Kidney glomerular epithelial cell (primary cell): ENCODE measurements at regions not wholly inside any gene's neighbourhood (a gene's known extent, or its start where the extent isn't known, plus 50 kb on each side); places are given as distances from the start of the nearest gene placed in this dataset.

Experiments
- DNase-seq: peaks from one replicate; lab custom pipeline; 2025; lab: John Stamatoyannopoulos, UW

DNA sequence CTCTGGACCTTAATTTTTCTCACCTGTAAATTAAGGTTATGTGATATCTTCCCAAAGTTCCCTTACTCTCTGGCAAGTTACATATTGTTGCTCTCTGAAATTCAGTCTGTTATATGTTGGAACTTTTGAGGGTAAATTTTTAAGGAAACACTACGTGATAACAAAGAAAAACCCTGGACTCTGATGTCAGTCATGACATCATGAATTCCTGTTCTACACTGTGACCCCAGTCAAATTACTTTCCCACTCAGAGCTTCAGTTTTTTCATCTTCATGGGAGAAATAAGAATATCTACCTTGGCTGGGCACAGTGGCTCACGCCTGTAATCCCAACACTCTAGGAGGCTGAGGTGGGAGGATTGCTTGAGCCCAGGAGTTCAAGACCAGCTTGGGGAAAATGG is 164.6 kb upstream of the RALGAPA2 start:
- no peak for DNase-seq

GRCh38 chr20:20875716-20876115 is 163.3 kb upstream of the RALGAPA2 start:
- DNase-seq = no peak

DNA sequence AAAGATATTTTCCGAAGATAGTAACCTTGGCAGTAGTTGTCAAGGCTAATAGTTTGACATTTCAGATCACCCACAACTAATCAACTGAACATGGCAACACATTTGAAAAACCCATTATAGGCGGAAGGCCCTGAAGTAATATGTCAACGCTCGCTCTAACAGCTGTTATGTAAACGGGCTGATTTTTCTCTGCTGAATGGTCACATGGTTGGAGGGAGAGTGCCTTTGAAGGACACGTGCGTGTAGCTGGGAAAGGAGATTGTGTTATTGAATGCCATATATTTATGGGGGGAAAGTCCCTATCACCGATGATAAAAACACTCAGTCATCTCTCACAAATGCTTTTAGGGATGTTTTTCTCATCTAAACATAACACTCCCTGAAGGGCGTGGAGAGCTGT is 160.0 kb upstream of the RALGAPA2 start:
- no peak for DNase-seq

DNA sequence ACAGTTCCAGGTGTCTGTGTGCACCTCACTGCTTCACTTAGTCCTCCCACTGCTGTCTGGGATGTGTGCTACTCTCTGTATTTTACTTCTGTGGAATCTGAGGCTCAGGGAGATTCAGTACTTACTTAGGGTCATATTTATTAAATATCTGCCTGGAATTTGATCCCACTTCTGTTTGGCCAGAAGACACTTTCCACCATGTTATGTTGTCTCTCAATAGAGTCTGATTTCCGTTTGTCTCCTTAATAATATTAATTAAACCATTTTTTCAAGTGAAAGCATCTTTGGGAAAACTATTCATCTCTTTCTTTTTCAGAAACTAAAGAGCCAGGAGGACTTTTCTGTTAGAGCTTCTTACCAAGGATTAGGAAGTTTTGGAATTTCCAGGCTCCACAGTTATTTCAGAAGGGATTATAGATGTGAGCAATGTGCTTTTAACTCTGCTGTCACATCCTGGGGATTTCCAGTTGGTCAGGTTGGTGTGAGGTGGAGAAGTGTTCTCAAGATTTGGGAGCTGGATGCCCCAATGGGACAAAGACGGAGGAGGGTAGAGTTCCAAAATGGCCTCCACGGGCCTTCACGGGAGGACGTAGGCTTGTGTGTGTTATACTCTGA is 156.8 kb upstream of the RALGAPA2 start:
- no peak for DNase-seq

GRCh38 chr20:20864351-20865096 is 152.1 kb upstream of the RALGAPA2 start:
- DNase-seq = peak; percentile 4

DNA sequence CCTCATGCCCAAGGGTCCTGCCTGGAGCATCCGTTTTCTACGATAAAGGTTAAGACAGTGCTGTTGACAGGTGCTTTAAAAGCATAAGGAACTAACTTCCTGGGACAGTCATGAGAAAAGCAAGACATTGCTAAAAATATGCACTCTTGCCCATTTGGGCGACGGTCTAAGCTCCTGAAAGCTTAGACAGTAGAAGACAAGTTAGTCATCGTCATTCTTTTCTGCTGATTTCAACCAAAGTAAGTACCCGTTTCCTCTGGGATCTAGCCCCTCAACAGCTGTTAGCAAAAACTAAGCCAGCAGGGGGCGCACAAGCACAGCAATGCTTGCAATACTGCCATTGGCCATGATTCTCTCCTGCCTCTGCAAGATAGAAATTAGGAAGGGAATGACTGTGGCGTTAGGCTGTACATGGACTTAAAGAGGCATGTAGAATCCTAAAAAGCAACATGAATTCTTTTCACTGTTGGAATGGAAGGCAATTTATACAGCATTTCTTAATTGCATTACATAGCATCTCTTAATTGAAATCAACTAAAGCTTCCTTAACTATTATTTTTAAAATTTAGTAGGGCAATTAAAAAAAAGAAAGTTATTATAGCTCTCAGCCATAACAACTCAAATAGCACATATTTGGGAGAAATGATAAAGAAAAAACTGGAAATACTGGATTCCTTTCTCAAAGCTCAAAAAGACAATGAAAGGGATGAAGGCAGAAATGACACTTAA is 147.8 kb upstream of the RALGAPA2 start:
- peak; percentile 65 for DNase-seq

- DNase-seq = no peak
Measured at GRCh38 chr20:20859510-20859909, 147.1 kb upstream of the RALGAPA2 start.

DNA sequence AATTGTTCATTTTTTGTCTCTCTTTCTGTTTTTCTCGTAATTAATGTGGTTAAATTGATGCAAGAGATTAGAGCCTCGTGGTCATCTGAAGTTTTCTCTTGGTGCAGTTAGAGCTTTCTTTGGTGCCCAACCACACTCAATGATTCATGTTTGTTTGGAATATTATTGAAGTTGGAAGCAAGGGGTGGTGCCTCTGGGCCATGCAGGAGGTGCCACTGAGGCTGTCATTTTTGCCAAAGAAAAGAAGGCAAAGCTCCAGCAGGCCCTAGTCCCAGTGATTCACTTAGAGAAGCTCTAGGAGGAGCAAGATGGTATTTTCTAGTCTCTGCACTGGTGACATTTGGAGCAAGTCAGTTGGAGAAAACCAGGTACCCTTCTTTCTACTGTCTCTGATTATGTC is 144.5 kb upstream of the RALGAPA2 start:
- no peak for DNase-seq

DNA sequence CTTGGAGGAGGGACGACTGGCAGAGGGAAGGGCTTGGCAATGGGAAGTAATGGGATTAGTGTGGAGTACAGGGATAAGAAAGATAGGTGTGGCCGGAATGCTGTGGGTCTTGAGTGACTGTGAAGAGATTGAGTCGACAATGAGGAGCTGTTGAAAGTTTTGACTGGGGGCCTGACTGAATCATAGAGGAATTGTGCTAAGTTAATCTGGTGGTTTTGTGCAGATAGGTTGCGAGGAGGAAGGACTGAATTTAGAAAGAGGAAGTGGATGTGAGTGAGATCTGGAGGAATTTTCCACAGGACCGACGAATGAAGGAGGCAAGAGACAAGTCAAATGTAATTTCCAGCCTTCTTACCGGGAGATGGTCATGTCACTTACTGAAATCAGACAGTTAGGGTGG is 143.9 kb upstream of the RALGAPA2 start:
- DNase-seq = no peak

DNA sequence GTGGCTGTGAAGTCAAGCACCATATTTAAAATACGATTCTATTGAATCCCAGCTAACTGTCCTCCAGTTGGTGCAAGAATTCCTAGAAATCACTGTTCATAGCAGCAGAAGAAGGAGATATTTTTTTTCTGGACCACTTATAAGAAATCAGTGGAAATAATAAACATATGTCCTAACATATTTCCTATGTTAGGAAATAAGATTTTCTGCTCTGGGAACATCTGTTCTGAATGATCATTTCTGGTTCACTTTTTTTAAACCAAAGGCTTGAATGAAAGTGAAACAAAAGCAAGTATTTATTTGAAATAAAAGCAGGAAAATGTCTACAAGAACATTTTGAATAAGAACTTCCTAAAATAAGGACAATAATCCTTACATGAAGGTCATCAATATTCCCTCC is 138.9 kb upstream of the RALGAPA2 start:
- DNase-seq = no peak

- no peak for DNase-seq
Measured at GRCh38 chr20:20850407-20850806, 138.0 kb upstream of the RALGAPA2 start.

DNA sequence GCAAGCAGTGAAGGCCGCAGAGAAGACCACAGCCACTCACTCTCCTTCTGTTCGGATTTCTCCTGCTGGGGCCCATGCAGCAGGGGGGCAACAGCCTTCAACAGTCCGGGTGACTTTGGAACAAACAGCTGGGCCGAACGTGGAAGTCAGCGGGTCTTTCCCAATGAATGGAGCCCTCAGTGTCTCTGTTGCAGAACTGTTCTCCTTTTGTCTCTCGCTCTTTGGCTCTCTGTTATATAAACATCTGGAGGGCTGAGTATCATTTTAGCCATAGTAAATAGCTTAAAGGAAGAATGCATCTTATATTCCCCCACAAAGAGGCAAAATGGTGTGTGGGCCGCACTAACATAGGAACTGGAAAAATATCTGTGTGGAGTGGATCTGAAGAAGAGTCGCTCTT is 136.7 kb upstream of the RALGAPA2 start:
- DNase-seq = no peak

GRCh38 chr20:20847814-20848213 is 135.4 kb upstream of the RALGAPA2 start:
- no peak for DNase-seq

DNA sequence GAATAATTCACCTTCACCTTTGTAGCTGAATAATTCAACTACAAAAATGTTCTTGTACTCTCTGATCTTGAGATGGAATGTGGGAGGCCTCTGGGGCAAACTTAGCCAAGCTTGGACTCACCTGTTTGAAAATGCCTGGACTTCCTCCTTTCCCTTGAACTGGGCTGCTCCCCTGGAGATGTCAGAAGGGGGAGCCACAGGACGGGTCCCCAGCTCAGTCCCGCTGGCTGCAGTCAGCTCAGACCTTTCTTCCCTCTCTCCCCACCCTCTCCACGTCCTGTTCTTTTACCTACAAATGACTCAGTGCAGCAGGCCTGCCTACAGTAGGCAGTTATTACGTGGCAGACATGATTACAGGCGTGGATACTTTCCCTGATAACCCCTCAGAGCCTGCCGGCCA is 131.5 kb upstream of the RALGAPA2 start:
- no peak for DNase-seq

GRCh38 chr20:20839771-20840170 is 127.3 kb upstream of the RALGAPA2 start:
- no peak for DNase-seq

GRCh38 chr20:20837574-20838021 is 125.2 kb upstream of the RALGAPA2 start:
- DNase-seq = peak; percentile 32

- no peak for DNase-seq
Measured at GRCh38 chr20:20836836-20837235, 124.4 kb upstream of the RALGAPA2 start.

DNA sequence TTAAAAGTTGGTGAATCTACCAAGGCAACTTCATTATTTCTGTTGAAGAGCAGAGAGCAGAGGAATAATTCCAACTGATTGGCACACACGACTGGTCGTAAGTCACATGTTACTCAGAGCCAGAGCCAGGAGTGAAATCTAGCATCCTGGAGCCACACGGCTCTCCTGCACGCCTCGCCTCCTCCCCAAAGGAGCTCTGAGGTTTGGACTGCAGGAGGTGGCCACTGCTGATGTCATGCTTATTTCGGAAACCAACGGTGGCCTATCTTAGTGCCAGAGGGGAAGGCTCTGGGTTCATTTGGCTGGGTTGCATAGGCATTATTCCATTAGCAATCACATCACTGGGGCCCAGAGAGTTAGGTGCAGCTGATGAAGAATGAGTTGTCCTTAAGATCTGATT is 123.5 kb upstream of the RALGAPA2 start:
- no peak for DNase-seq

- DNase-seq = no peak
Measured at GRCh38 chr20:20834008-20834407, 121.6 kb upstream of the RALGAPA2 start.

- DNase-seq = no peak
Measured at GRCh38 chr20:20832715-20833114, 120.3 kb upstream of the RALGAPA2 start.

DNA sequence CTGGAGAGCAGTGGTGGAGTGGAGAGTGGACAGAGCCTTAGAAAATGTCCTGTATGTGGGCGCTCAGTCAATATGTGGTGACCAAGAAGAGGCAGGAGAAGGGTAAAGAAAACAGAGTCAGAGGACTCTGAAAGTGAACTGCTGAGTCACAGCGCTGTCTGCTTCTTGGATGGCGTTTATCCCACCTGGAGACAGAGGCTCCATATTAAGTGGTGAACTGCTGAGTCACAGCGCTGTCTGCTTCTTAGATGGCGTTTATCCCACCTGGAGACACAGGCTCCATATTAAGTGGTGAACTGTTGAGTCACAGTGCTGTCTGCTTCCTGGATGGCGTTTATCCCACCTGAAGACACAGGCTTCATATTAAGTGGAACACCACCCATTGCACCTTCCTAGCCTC is 119.3 kb upstream of the RALGAPA2 start:
- DNase-seq = no peak

- DNase-seq = no peak
Measured at GRCh38 chr20:20829681-20830080, 117.2 kb upstream of the RALGAPA2 start.

- DNase-seq = no peak
Measured at GRCh38 chr20:20827992-20828597, 115.7 kb upstream of the RALGAPA2 start.
